Esophagus muscularis mucosa (tissue), 3 donors: ENCODE measurements at regions not wholly inside any gene's neighbourhood (a gene's known extent, or its start where the extent isn't known, plus 50 kb on each side); places are given as distances from the start of the nearest gene placed in this dataset.

Source experiments
- EP300 ChIP-seq: sonication (generic); formaldehyde crosslinking; IDR thresholded peaks from one replicate; pipeline ENCODE4 v1.6.1; 2017; ENCODE audit warnings: antibody characterized with exemption
- TF ChIP-seq, protein P1 (sequence below), 3 experiments: fragments of 200-600 bp in 2 of 3; fragments of 450-650 bp in 1 of 3; sonication (generic) in 2 of 3; IDR thresholded peaks; one replicate each; pipeline ENCODE4 v1.5.1; 2017 to 2019; ENCODE audit warnings: antibody characterized with exemption in 3 of 3, mild to moderate bottlenecking in 2 of 3, moderate library complexity in 1 of 3

DNA sequence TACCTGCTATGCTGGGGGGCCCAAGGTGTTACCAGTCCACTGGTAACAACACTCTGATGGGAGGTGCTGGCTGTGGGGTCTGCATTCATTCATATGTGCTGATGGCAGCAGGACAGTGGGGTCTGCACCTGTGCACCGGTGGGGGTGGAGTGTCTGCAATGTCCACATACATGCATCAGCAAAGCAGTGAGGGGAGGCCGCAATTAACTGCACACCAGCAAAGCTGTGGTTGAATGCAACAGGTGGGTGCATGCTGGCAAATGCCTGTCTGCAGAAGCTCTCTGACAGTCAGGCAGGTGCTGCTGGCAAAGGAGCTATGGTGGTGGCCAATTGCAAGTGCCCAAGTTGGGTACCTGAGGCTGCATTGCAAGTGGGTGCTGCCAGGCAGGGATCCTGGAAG is 426.5 kb upstream of the FMR1 start:
- TF ChIP-seq, protein P1, sequence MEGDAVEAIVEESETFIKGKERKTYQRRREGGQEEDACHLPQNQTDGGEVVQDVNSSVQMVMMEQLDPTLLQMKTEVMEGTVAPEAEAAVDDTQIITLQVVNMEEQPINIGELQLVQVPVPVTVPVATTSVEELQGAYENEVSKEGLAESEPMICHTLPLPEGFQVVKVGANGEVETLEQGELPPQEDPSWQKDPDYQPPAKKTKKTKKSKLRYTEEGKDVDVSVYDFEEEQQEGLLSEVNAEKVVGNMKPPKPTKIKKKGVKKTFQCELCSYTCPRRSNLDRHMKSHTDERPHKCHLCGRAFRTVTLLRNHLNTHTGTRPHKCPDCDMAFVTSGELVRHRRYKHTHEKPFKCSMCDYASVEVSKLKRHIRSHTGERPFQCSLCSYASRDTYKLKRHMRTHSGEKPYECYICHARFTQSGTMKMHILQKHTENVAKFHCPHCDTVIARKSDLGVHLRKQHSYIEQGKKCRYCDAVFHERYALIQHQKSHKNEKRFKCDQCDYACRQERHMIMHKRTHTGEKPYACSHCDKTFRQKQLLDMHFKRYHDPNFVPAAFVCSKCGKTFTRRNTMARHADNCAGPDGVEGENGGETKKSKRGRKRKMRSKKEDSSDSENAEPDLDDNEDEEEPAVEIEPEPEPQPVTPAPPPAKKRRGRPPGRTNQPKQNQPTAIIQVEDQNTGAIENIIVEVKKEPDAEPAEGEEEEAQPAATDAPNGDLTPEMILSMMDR (IDR thresholded peaks at IDR 0.05): no peak
- no peak for TF ChIP-seq EP300
